ENCODE measurements at regions not wholly inside any gene's neighbourhood (a gene's known extent, or its start where the extent isn't known, plus 50 kb on each side); places are given as distances from the start of the nearest gene placed in this dataset.
"Not testable (repeated sequence)": the region's sequence is repeated elsewhere in the genome, so short reads cannot be mapped to it uniquely, and the experiment has no call there.

DNA sequence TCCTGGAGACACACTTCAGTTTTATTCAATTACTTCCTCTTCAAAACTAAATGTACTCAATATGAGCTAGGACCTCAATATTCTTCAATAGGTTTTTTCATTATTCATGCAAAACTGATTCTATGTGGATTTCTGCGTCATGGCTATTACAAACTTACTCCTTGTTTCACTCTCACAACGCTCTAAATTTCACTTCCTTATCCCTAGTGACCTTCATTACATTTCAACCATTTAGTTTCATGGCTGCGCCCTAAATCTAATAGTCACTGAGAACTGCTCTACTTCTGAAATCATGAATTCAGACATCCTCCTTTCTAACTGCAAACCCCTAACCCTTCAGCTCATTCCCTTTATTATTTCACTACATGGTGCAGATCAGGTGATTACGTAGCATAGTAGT lies 93.9 kb downstream of the SLC25A46 start:
- TF ChIP-seq POLR2AphosphoS5 (IDR thresholded peaks at IDR 0.05) (no peak), CTCF (IDR thresholded peaks at IDR 0.05) (no peak), POLR2A (IDR thresholded peaks at IDR 0.05) (no peak)
- Histone ChIP-seq H3K27me3 (replicated peaks; ENCODE audit: insufficient read depth) (no peaks in the 10 kb centered on the region), H3K4me3 (no peak overlapping the region), H3K36me3 (no peaks in the 10 kb centered on the region), H3K27ac (no peak overlapping the region), H3K9me3 (no peaks in the 10 kb centered on the region), H3K4me1 (replicated peaks) (no peaks in the 10 kb centered on the region)
- DNase-seq (ENCODE audit: low spot score), result no peak
- 83% methylated on average over 4 of the region's 4 CpGs for WGBS
- intact Hi-C loops (cut with DNase I), result no loop called here

DNA sequence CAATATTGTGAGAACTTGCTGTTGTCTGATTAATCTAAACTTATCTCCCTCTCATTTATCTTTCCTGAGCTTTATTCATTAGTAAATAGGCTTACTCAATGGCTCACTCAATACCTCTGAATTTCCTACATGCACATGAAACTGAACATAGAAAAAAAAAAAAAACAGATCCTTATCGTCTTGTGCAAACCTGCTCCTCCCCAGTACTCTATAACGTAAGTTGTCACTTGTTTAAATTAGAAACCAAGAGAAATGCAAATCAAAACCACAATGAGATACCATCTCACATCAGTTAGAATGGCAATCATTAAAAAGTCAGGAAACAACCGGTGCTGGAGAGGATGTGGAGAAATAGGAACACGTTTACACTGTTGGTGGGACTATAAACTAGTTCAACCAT lies 96.1 kb downstream of the SLC25A46 start:
- intact Hi-C loops (cut with DNase I); H3K4me3 ChIP-seq; H3K36me3 ChIP-seq; H3K4me1 ChIP-seq (replicated peaks); H3K27me3 ChIP-seq (replicated peaks; ENCODE audit: insufficient read depth); DNase-seq (ENCODE audit: low spot score); H3K27ac ChIP-seq; H3K9me3 ChIP-seq: not testable (repeated sequence)
- 43% methylated on average over 4 of the region's 4 CpGs for WGBS

DNA sequence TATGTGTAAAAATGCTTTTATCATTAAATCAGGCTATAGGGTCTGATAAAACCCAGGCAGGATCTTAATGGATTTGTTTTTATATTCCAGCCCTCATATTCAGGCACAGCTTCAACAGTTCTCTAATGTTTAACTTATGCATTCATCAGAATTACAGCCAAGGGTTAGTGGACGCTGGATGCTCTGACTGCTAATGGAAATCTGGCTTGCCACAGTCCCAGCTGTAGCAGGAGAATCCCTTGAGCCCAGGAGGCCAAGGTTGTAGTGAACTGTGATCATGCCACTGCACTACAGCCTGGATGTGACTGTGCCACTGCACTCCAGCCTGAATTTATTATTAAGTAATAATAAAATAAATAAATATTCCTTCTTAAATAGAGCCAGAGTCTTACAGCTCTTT lies 98.0 kb downstream of the SLC25A46 start:
- intact Hi-C loops (cut with DNase I), result no loop called here
- no peaks in the 10 kb centered on the region for H3K4me1 ChIP-seq (replicated peaks)
- no peak overlapping the region for H3K27ac ChIP-seq
- 52% methylated on average over 1 of the region's 1 CpG for WGBS
- H3K9me3 ChIP-seq, result no peaks in the 10 kb centered on the region
- no peaks in the 10 kb centered on the region for H3K36me3 ChIP-seq
- no peak overlapping the region for H3K4me3 ChIP-seq
- no peak for DNase-seq (ENCODE audit: low spot score)
- TF ChIP-seq CTCF (IDR thresholded peaks at IDR 0.05) (no peak), POLR2AphosphoS5 (IDR thresholded peaks at IDR 0.05) (no peak), POLR2A (IDR thresholded peaks at IDR 0.05) (no peak)
- H3K27me3 ChIP-seq (replicated peaks; ENCODE audit: insufficient read depth), result no peaks in the 10 kb centered on the region

DNA sequence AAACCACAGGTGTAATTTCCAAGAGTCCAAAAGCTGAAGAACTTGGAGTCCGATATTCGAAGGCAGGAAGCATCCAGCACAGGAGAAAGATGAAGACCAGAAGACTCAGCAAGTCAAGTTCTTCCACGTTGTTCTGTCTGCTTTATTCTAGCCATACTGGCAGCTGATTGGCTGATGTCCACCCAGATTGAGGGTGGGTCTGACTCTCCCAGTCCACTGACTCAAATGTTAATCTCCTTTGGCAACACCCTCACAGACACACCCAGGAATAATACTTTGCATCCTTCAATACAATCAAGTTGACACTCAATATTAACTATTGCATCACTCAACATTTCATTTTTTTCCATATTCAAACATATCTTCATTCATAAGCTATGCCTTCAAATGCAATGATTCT lies 99.5 kb downstream of the SLC25A46 start:
- H3K9me3 ChIP-seq; intact Hi-C loops (cut with DNase I); H3K4me1 ChIP-seq (replicated peaks); DNase-seq (ENCODE audit: low spot score); H3K36me3 ChIP-seq; H3K4me3 ChIP-seq; H3K27ac ChIP-seq; H3K27me3 ChIP-seq (replicated peaks; ENCODE audit: insufficient read depth): not testable (repeated sequence)
- 79% methylated on average over 3 of the region's 3 CpGs for WGBS

DNA sequence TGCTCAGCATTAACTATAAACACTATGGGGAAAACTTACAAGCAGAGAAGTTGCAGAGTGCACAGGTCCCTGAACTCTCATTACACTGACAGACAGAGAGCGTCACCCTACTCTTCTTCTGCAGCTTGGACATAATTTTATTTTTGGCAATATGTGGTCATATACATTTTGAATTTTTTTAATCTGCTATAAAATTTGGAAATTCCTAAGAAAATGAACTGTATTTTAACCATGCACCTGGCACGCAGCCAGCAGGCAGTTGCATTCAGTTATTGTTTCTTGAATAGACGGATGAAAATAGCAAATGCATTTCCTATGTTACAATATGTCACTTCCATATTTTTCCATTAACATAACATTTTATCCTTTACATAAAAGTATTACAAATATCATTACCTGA lies 100.2 kb downstream of the SLC25A46 start:
- 70% methylated on average over 3 of the region's 3 CpGs for WGBS
- Histone ChIP-seq H3K9me3 (no peaks in the 10 kb centered on the region), H3K27me3 (replicated peaks; ENCODE audit: insufficient read depth) (no peaks in the 10 kb centered on the region), H3K4me3 (no peak overlapping the region), H3K36me3 (no peaks in the 10 kb centered on the region), H3K27ac (no peak overlapping the region), H3K4me1 (replicated peaks) (no peaks in the 10 kb centered on the region)
- TF ChIP-seq CTCF (IDR thresholded peaks at IDR 0.05) (no peak), POLR2A (IDR thresholded peaks at IDR 0.05) (no peak), POLR2AphosphoS5 (IDR thresholded peaks at IDR 0.05) (no peak)
- intact Hi-C loops (cut with DNase I), result no loop called here
- DNase-seq (ENCODE audit: low spot score), result no peak

DNA sequence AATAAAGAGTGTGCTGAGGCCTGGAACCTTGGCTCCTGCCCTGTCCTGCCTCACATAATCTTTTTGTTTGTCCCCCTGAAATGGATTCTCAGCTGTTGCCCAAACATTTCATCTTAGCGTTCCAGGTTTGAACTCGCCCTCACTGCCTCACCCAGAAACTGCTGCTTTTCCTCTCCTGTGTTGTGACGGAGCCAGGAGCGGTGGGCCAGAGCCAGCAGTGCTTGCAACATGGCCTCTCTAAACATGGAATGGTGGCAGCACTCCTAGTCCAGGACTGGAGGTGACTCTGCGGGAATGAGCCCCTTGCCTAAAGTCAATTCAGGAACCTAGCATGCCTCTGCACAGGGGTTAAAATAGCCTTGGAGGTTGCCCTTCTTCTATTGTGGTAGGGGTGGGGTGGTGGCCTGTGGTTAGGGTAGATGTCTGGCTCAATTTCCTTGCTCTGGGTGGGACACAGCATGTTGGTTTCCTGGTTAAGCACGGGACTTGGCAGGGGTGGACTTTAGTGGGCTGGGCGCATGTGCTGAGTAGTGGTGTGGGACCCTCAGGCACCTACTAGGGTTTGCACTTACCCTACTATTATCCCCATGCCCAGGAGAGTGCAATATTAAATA lies 101.6 kb downstream of the SLC25A46 start:
- Histone ChIP-seq H3K27me3 (replicated peaks; ENCODE audit: insufficient read depth) (no peaks in the 10 kb centered on the region), H3K27ac (no peak overlapping the region), H3K4me1 (replicated peaks) (no peaks in the 10 kb centered on the region), H3K36me3 (no peaks in the 10 kb centered on the region), H3K9me3 (no peaks in the 10 kb centered on the region), H3K4me3 (no peak overlapping the region)
- DNase-seq (ENCODE audit: low spot score), result no peak
- WGBS, result 74% methylated on average over 7 of the region's 7 CpGs
- intact Hi-C loops (cut with DNase I), result no loop called here
- TF ChIP-seq POLR2AphosphoS5 (IDR thresholded peaks at IDR 0.05) (no peak), CTCF (IDR thresholded peaks at IDR 0.05) (no peak), POLR2A (IDR thresholded peaks at IDR 0.05) (no peak)
